IMR-90 (cell line): ENCODE measurements at regions not wholly inside any gene's neighbourhood (a gene's known extent, or its start where the extent isn't known, plus 50 kb on each side); places are given as distances from the start of the nearest gene placed in this dataset.

Source experiments
- ATAC-seq: fragments of 200-7000 bp; cut with Tn5 transposase; 2 replicates; pipeline ENCODE4 v1.9.1; 2020; ENCODE audit warnings: low read depth, mild to moderate bottlenecking, moderate library complexity
- BruUV-seq: library from RNA; stranded (reverse); fragments of 400-500 nt; replicated peaks from 2 replicates; lab custom pipeline; 2021; lab: Mats Ljungman, UMichigan
- CTCF ChIA-PET: fragments of 300-600 bp; formaldehyde crosslinking; extraction: SDS; loops from one replicate; lab custom pipeline; 2021; ENCODE audit warnings: antibody characterized with exemption; lab: Yijun Ruan, JAX
- POLR2A ChIA-PET: fragments of 300-600 bp; sonication (Branson Sonifier 250); formaldehyde crosslinking; loops from one replicate; lab custom pipeline; 2022; ENCODE audit warnings: antibody characterized with exemption; ENCODE audit not compliant: unreplicated experiment; lab: Charles Lee
- DNase-seq: peaks from one replicate; pipeline ENCODE4 v3.0.0; 2013
- H2AFZ ChIP-seq: replicated peaks from 2 replicates; pipeline ENCODE3; 2013; ENCODE audit warnings: low read length, mild to moderate bottlenecking; ENCODE audit not compliant: poor library complexity
- H2AK5ac ChIP-seq: 2 replicates; pipeline ENCODE4 v1.6.1; 2013; ENCODE audit warnings: low read depth, low read length, inconsistent platforms
- H2AK9ac ChIP-seq: replicated peaks from 2 replicates; pipeline ENCODE3; 2013; ENCODE audit warnings: mild to moderate bottlenecking, low read depth, low read length, moderate library complexity; ENCODE audit not compliant: poor library complexity
- H2BK120ac ChIP-seq: 2 replicates; pipeline ENCODE4 v1.6.1; 2013; ENCODE audit warnings: low read depth, low read length, inconsistent platforms
- H2BK15ac ChIP-seq: 3 replicates; pipeline ENCODE4 v1.6.1; 2013; ENCODE audit warnings: low read depth, low read length, inconsistent platforms
- H2BK20ac ChIP-seq: 2 replicates; pipeline ENCODE4 v1.6.1; 2013; ENCODE audit warnings: low read depth, mild to moderate bottlenecking, inconsistent platforms, low read length, moderate library complexity
- H2BK5ac ChIP-seq: 2 replicates; pipeline ENCODE4 v1.6.1; 2013; ENCODE audit warnings: mild to moderate bottlenecking, low read depth, low read length, inconsistent platforms; ENCODE audit not compliant: poor library complexity, severe bottlenecking
- H3K14ac ChIP-seq: replicated peaks from 2 replicates; pipeline ENCODE4 v1.6.1; 2013; ENCODE audit warnings: low read depth, low read length, inconsistent platforms
- H3K18ac ChIP-seq: 2 replicates; pipeline ENCODE4 v1.6.1; 2013; ENCODE audit warnings: low read depth, low read length, control low read depth
- H3K23ac ChIP-seq: 2 replicates; pipeline ENCODE4 v1.6.1; 2013; ENCODE audit warnings: low read depth, low read length, inconsistent platforms
- H3K27ac ChIP-seq: 2 replicates; pipeline ENCODE4 v1.5.1; 2013; ENCODE audit warnings: mild to moderate bottlenecking, control low read depth, low read length; ENCODE audit not compliant: insufficient read depth
- H3K27me3 ChIP-seq: 2 replicates; pipeline ENCODE4 v1.6.1; 2013; ENCODE audit warnings: low read length; ENCODE audit not compliant: control insufficient read depth, insufficient read depth
- H3K36me3 ChIP-seq: 2 replicates; pipeline ENCODE4 v1.6.1; 2013; ENCODE audit warnings: low read length, mixed read lengths; ENCODE audit not compliant: control insufficient read depth, insufficient read depth
- H3K4ac ChIP-seq: 2 replicates; pipeline ENCODE4 v1.6.1; 2013; ENCODE audit warnings: low read depth, low read length, inconsistent platforms
- H3K4me1 ChIP-seq: 2 replicates; pipeline ENCODE4 v1.6.1; 2013; ENCODE audit warnings: low read length, mixed read lengths; ENCODE audit not compliant: control insufficient read depth, insufficient read depth
- H3K4me2 ChIP-seq: 2 replicates; pipeline ENCODE4 v1.6.1; 2013; ENCODE audit warnings: low read depth, mild to moderate bottlenecking, control low read depth, low read length, moderate library complexity
- H3K4me3 ChIP-seq: 2 replicates; pipeline ENCODE4 v1.5.1; 2013; ENCODE audit warnings: low read depth, mild to moderate bottlenecking, control low read depth, low read length, moderate library complexity; ENCODE audit not compliant: insufficient read depth
- H3K56ac ChIP-seq: 2 replicates; pipeline ENCODE4 v1.6.1; 2013; ENCODE audit warnings: low read length, inconsistent platforms; ENCODE audit not compliant: insufficient read depth; ENCODE audit errors: extremely low read depth
- H3K79me1 ChIP-seq, 2 experiments: 2 replicates each; pipeline ENCODE4 v1.6.1; 2013; ENCODE audit warnings: low read length in 2 of 2, inconsistent platforms in 1 of 2, low read depth in 1 of 2
- H3K9ac ChIP-seq: 2 replicates; pipeline ENCODE4 v1.6.1; 2013; ENCODE audit warnings: low read depth, low read length, control low read depth
- H3K9me1 ChIP-seq: 2 replicates; pipeline ENCODE4 v1.6.1; 2013; ENCODE audit warnings: low read length, inconsistent platforms; ENCODE audit not compliant: insufficient read depth
- H3K9me3 ChIP-seq: 2 replicates; pipeline ENCODE4 v1.6.1; 2013; ENCODE audit warnings: low read length; ENCODE audit not compliant: control insufficient read depth, insufficient read depth
- H4K20me1 ChIP-seq: 2 replicates; pipeline ENCODE4 v1.6.1; 2013; ENCODE audit warnings: low read length, inconsistent platforms; ENCODE audit not compliant: insufficient read depth
- H4K5ac ChIP-seq: 2 replicates; pipeline ENCODE4 v1.6.1; 2013; ENCODE audit warnings: mild to moderate bottlenecking, low read depth, low read length, control low read depth
- H4K8ac ChIP-seq, 2 experiments: 2 replicates each; pipeline ENCODE4 v1.6.1; 2013; ENCODE audit warnings: low read depth in 2 of 2, low read length in 2 of 2, control low read depth in 1 of 2, inconsistent platforms in 1 of 2
- H4K91ac ChIP-seq: 2 replicates; pipeline ENCODE4 v1.6.1; 2013; ENCODE audit warnings: low read depth, low read length, inconsistent platforms; ENCODE audit not compliant: insufficient read depth
- CEBPB ChIP-seq: IDR thresholded peaks from 2 replicates; pipeline ENCODE4 v1.6.1; 2012; ENCODE audit warnings: low read depth, low read length, improper control_type of control experiment
- FOS ChIP-seq: fragments of 150-350 bp; IDR thresholded peaks from 2 replicates; pipeline ENCODE4 v1.6.1; 2016; ENCODE audit warnings: low read depth, low read length
- RCOR1 ChIP-seq: IDR thresholded peaks from 2 replicates; pipeline ENCODE4 v1.6.1; 2012; ENCODE audit warnings: mild to moderate bottlenecking, low read length, improper control_type of control experiment; ENCODE audit not compliant: insufficient replicate concordance
- WGBS, 2 experiments: methylation state at CpG; one replicate each; pipeline versions ENCODE4 v1.1.5 to v1.1.7; 2013; ENCODE audit warnings: missing lambda C conversion rate in 2 of 2; ENCODE audit not compliant: insufficient read length in 1 of 2; ENCODE audit errors: extremely low coverage in 2 of 2; 5-methylcytosine and 5-hydroxymethylcytosine counted together
- dilution Hi-C: fragments of 300-500 bp; cut with HindIII; formaldehyde crosslinking; loops from one replicate; pipeline ENCODE4 v1.14.3; 2018; ENCODE audit warnings: low sequenced_read_pairs; ENCODE audit not compliant: unreplicated experiment
- in situ Hi-C: fragments of 300-500 bp; cut with MboI; formaldehyde crosslinking; loops from 3 replicates; pipeline ENCODE4 v1.14.3; 2019; ENCODE audit warnings: low sequenced_read_pairs, inconsistent platforms, mixed read lengths
- intact Hi-C: fragments of 100-400 bp; cut with micrococcal nuclease; formaldehyde crosslinking; loops from 2 replicates; pipeline ENCODE4 v1.10.0; 2022

DNA sequence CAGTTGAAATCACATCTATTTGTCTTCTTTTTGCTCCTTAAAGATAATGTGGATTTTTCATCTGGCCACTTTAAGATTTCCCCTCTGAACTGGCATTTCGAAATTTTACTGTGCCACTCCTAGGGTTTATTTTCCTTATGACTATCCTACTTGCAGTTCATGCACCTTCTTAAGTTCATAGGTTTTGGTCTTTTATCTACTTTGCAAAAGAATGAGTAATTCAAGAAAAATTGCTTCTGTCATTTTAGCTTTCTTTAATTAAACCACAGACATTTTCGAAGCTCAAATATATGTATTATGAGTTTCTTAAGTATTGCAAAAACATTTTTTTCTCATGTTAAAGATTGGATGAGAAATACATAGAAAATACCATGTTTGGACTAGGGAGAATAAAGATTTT lies 1244.8 kb upstream of the TMPRSS15 start:
- Histone ChIP-seq H2BK5ac (no peak overlapping the region), H3K4me1 (no peaks in the 10 kb centered on the region), H3K9me3 (0 out of 2 replicates have a peak, but pooled peaks cover 3% of the 10 kb centered on the region), H3K4me3 (no peak overlapping the region), H2BK20ac (no peak overlapping the region), H2AK9ac (no peak overlapping the region), H4K8ac (no peak overlapping the region), H3K27ac (no peak overlapping the region), H3K36me3 (no peaks in the 10 kb centered on the region), H4K20me1 (no peaks in the 10 kb centered on the region), H2BK120ac (no peak overlapping the region), H4K5ac (no peak overlapping the region), H3K23ac (no peak overlapping the region), H3K14ac (no peak overlapping the region), H3K4me2 (no peak overlapping the region), H3K27me3 (no peaks in the 10 kb centered on the region), H3K18ac (no peak overlapping the region), H3K4ac (no peak overlapping the region), H2BK15ac (no peak overlapping the region), H3K79me1 (no peaks in the 10 kb centered on the region), H3K9ac (no peak overlapping the region), H3K56ac (no peak overlapping the region), H4K91ac (no peak overlapping the region), H2AFZ (no peak overlapping the region), H2AK5ac (no peak overlapping the region), H3K9me1 (no peaks in the 10 kb centered on the region)
- no peak for DNase-seq
- TF ChIP-seq CEBPB: no peak
- TF ChIP-seq RCOR1: no peak
- TF ChIP-seq FOS: no peak
- intact Hi-C loops (no loop called here), in situ Hi-C loops (no loop called here), dilution Hi-C loops (no loop called here)
- no TSS peak for BruUV-seq
- ChIA-PET CTCF (no interaction called here), POLR2A (no interaction called here)
- WGBS, 2 experiments: no CpG with 5 or more reads among the region's 2 CpGs
- no peak for ATAC-seq
